SU-DHL-6 (cell line): ENCODE measurements at regions not wholly inside any gene's neighbourhood (a gene's known extent, or its start where the extent isn't known, plus 50 kb on each side); places are given as distances from the start of the nearest gene placed in this dataset.

Source experiments
- H2AFZ ChIP-seq: fragments of 200-600 bp; sonication (generic); 2 replicates; pipeline ENCODE4 v1.6.1; 2014; ENCODE audit warnings: low read depth, mild to moderate bottlenecking, moderate library complexity, mixed read lengths, antibody characterized with exemption, low read length; ENCODE audit not compliant: severe bottlenecking
- H3F3A ChIP-seq: fragments of 200-600 bp; shearing (Covaris generic); 2 replicates; pipeline ENCODE4 v1.6.0; 2016; ENCODE audit warnings: antibody characterized with exemption, mild to moderate bottlenecking; ENCODE audit not compliant: insufficient read depth
- H3K27ac ChIP-seq: fragments of 200-600 bp; sonication (generic); 2 replicates; pipeline ENCODE4 v1.5.1; 2016; ENCODE audit warnings: low read depth, mild to moderate bottlenecking, low read length, moderate library complexity, mixed read lengths
- H3K27me3 ChIP-seq: fragments of 200-600 bp; sonication (generic), shearing (Covaris generic); 2 replicates; pipeline ENCODE4 v1.6.0; 2014; ENCODE audit warnings: mild to moderate bottlenecking, low read length
- H3K36me3 ChIP-seq: fragments of 200-600 bp; sonication (generic); 2 replicates; pipeline ENCODE4 v1.6.1; 2014; ENCODE audit warnings: mild to moderate bottlenecking, low read length, mixed read lengths
- H3K4me2 ChIP-seq: fragments of 300-600, 200-600 bp; shearing (Covaris generic), sonication (generic); 2 replicates; pipeline ENCODE4 v1.6.0; 2014; ENCODE audit warnings: low read length, low read depth, mild to moderate bottlenecking; ENCODE audit not compliant: poor library complexity, severe bottlenecking
- H3K4me3 ChIP-seq: fragments of 200-600 bp; sonication (generic); 2 replicates; pipeline ENCODE4 v1.5.1; 2014; ENCODE audit warnings: antibody characterized with exemption, low read length, mild to moderate bottlenecking, mixed read lengths; ENCODE audit not compliant: insufficient read depth, poor library complexity, severe bottlenecking
- H3K79me2 ChIP-seq: fragments of 200-600 bp; sonication (generic); 2 replicates; pipeline ENCODE4 v1.6.1; 2014; ENCODE audit warnings: mild to moderate bottlenecking, low read length, moderate library complexity; ENCODE audit not compliant: insufficient read depth
- H3K9ac ChIP-seq: fragments of 200-600 bp; sonication (generic); 2 replicates; pipeline ENCODE4 v1.7.0; 2014; ENCODE audit warnings: mild to moderate bottlenecking, low read length
- H3K9me2 ChIP-seq: fragments of 200-600 bp; sonication (generic); replicated peaks from 2 replicates; pipeline ENCODE4 v1.6.1; 2014; ENCODE audit warnings: low read length; ENCODE audit not compliant: insufficient read depth
- H3K9me3 ChIP-seq: fragments of 200-600 bp; sonication (generic); 2 replicates; pipeline ENCODE4 v1.6.1; 2014; ENCODE audit warnings: low read length, mixed read lengths; ENCODE audit not compliant: insufficient read depth
- H4K20me1 ChIP-seq: fragments of 200-600 bp; sonication (generic); 2 replicates; pipeline ENCODE4 v1.6.1; 2014; ENCODE audit warnings: low read depth, mild to moderate bottlenecking, antibody characterized with exemption, low read length, moderate library complexity, mixed read lengths
- EZH2phosphoT487 ChIP-seq: fragments of 200-600 bp; sonication (generic), shearing (Covaris generic); conservative IDR thresholded peaks from 2 replicates; pipeline ENCODE4 v1.6.1; 2018; ENCODE audit warnings: mild to moderate bottlenecking, antibody characterized with exemption, low read length, moderate library complexity, mixed read lengths
- TF ChIP-seq, protein P1 (sequence below): fragments of 200-600 bp; sonication (generic); IDR thresholded peaks from one replicate; pipeline ENCODE4 v1.5.1; 2017; ENCODE audit warnings: antibody characterized with exemption, mild to moderate bottlenecking, low read length, moderate library complexity; ENCODE audit not compliant: insufficient read depth, poor library complexity, severe bottlenecking

GRCh38 chr10:36489181-36489580, 636.2 kb upstream of the ANKRD30A start:
- TF ChIP-seq EZH2phosphoT487: no peak
- TF ChIP-seq, protein P1, sequence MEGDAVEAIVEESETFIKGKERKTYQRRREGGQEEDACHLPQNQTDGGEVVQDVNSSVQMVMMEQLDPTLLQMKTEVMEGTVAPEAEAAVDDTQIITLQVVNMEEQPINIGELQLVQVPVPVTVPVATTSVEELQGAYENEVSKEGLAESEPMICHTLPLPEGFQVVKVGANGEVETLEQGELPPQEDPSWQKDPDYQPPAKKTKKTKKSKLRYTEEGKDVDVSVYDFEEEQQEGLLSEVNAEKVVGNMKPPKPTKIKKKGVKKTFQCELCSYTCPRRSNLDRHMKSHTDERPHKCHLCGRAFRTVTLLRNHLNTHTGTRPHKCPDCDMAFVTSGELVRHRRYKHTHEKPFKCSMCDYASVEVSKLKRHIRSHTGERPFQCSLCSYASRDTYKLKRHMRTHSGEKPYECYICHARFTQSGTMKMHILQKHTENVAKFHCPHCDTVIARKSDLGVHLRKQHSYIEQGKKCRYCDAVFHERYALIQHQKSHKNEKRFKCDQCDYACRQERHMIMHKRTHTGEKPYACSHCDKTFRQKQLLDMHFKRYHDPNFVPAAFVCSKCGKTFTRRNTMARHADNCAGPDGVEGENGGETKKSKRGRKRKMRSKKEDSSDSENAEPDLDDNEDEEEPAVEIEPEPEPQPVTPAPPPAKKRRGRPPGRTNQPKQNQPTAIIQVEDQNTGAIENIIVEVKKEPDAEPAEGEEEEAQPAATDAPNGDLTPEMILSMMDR: no peak
- H3F3A ChIP-seq: no peaks in the 10 kb centered on the region
- H3K4me3 ChIP-seq: no peak overlapping the region
- H3K9ac ChIP-seq: no peak overlapping the region
- no peak overlapping the region for H3K4me2 ChIP-seq
- H2AFZ ChIP-seq: no peak overlapping the region
- H3K36me3 ChIP-seq: no peaks in the 10 kb centered on the region; the same call in 1 of the 2 replicates
- H3K27ac ChIP-seq: no peak overlapping the region
- no peaks in the 10 kb centered on the region for H4K20me1 ChIP-seq
- no peaks in the 10 kb centered on the region for H3K9me2 ChIP-seq
- H3K27me3 ChIP-seq: no peaks in the 10 kb centered on the region
- no peaks in the 10 kb centered on the region for H3K9me3 ChIP-seq
- no peaks in the 10 kb centered on the region for H3K79me2 ChIP-seq

DNA sequence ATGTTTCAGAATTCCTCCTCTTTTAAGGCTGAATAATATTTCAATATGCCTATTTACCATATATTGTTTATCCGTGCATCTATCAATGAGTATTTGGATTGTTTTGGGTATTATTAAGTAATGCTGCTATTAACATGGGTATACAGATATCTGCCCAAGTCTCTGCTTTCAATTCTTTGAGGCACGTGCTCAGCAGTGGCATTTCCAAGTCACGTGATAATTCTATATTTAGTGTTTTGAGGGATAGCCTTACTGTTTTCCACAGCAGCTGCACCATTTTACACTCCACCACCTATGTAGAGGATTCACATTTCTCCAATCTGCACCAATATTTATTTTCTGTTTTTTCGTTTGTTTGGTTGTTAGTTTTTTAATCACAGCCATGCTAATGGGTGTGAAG, 636.8 kb upstream of the ANKRD30A start:
- H3K27me3 ChIP-seq: no peaks in the 10 kb centered on the region
- TF ChIP-seq, protein P1: no peak
- no peak for TF ChIP-seq EZH2phosphoT487

GRCh38 chr10:36479073-36479472, 646.3 kb upstream of the ANKRD30A start:
- H3K36me3 ChIP-seq: no peaks in the 10 kb centered on the region
- H3K27ac ChIP-seq: no peak overlapping the region
- no peaks in the 10 kb centered on the region for H3K9me3 ChIP-seq
- H3K9me2 ChIP-seq: no peaks in the 10 kb centered on the region
- no peak for TF ChIP-seq EZH2phosphoT487
- TF ChIP-seq, protein P1: no peak
- H3K27me3 ChIP-seq: no peaks in the 10 kb centered on the region
- no peaks in the 10 kb centered on the region for H3K79me2 ChIP-seq
- H2AFZ ChIP-seq: no peak overlapping the region
- H3K4me3 ChIP-seq: no peak overlapping the region
- no peaks in the 10 kb centered on the region for H4K20me1 ChIP-seq
- H3F3A ChIP-seq: no peaks in the 10 kb centered on the region
- no peak overlapping the region for H3K4me2 ChIP-seq
- no peak overlapping the region for H3K9ac ChIP-seq

More for the DNA sequence above, 636.8 kb upstream of the ANKRD30A start:
- no peaks in the 10 kb centered on the region for H4K20me1 ChIP-seq
- H3K4me2 ChIP-seq: no peak overlapping the region
- H3K9ac ChIP-seq: no peak overlapping the region
- no peaks in the 10 kb centered on the region for H3K9me3 ChIP-seq
- no peaks in the 10 kb centered on the region for H3F3A ChIP-seq
- no peaks in the 10 kb centered on the region for H3K9me2 ChIP-seq
- H3K27ac ChIP-seq: no peak overlapping the region
- H3K79me2 ChIP-seq: no peaks in the 10 kb centered on the region
- no peaks in the 10 kb centered on the region; the same call in 1 of the 2 replicates for H3K36me3 ChIP-seq
- no peak overlapping the region for H3K4me3 ChIP-seq
- no peak overlapping the region for H2AFZ ChIP-seq
